ENCODE measurements at regions not wholly inside any gene's neighbourhood (a gene's known extent, or its start where the extent isn't known, plus 50 kb on each side); places are given as distances from the start of the nearest gene placed in this dataset.

GRCh38 chr12:30826276-30826675, 71.5 kb upstream of the CAPRIN2 start:
- no peak overlapping the region for H3K9ac ChIP-seq (ENCODE audit: extremely low read depth, insufficient read length, low read length)
- H3K23ac ChIP-seq (ENCODE audit: insufficient read length, low read depth, low read length): no peak overlapping the region
- Mint-ChIP-seq H3K4me3 (no peak overlapping the region), H3K4me1 (peaks cover 9 to 15% of the 10 kb centered on the region in 2 experiments), H3K27me3 (ENCODE audit: low read depth) (peaks cover 53% of the 10 kb centered on the region), H3K27ac (no peak overlapping the region; a peak in 1 of 7 replicates), H3K36me3 (ENCODE audit: insufficient read depth in 1 of 3, low read depth in 3 of 3) (no peaks in the 10 kb centered on the region; a peak in 1 of 7 replicates), H3K9me3 (no peaks in the 10 kb centered on the region)
- H2BK20ac ChIP-seq (ENCODE audit: low read depth, low read length, poor library complexity, severe bottlenecking): no peak overlapping the region
- H4K8ac ChIP-seq (replicated peaks; ENCODE audit: insufficient read length, low read depth, low read length): no peak overlapping the region
- no peak overlapping the region for H2AFZ ChIP-seq (ENCODE audit: low read length)
- H3K9me3 ChIP-seq (ENCODE audit: control insufficient read depth, low read depth, low read length): no peaks in the 10 kb centered on the region
- H3K23me2 ChIP-seq (ENCODE audit: insufficient read length, low read depth, low read length, poor library complexity, severe bottlenecking): peaks cover 13% of the 10 kb centered on the region
- H4K5ac ChIP-seq (ENCODE audit: insufficient read length, low read depth, low read length): no peak overlapping the region
- H3K27ac ChIP-seq (ENCODE audit: insufficient read length, low read depth, low read length): no peak overlapping the region
- H3K56ac ChIP-seq (ENCODE audit: insufficient read length, low read depth, low read length): no peak overlapping the region
- no peak overlapping the region for H3K14ac ChIP-seq (ENCODE audit: insufficient read depth, low read length)
- H3K27me3 ChIP-seq (ENCODE audit: insufficient read depth, low read length): no peaks in the 10 kb centered on the region; the same call in 1 of the 2 replicates
- H2BK15ac ChIP-seq (ENCODE audit: low read depth, low read length): no peak overlapping the region
- H4K91ac ChIP-seq (ENCODE audit: insufficient read length, low read depth, low read length): no peak overlapping the region
- WGBS (ENCODE audit: extremely low coverage, insufficient read length, low lambda C conversion rate): no CpG with 5 or more reads among the region's 8 CpGs
- no peak overlapping the region for H3K4me2 ChIP-seq (ENCODE audit: insufficient read depth, insufficient read length, low read length)
- H2AK5ac ChIP-seq (ENCODE audit: insufficient read length, low read length): no peak overlapping the region
- H3T11ph ChIP-seq (ENCODE audit: low read length): no peak overlapping the region
- no peaks in the 10 kb centered on the region for H3K4me1 ChIP-seq (ENCODE audit: insufficient read depth, low read length)
- no peaks in the 10 kb centered on the region for H3K79me2 ChIP-seq (ENCODE audit: insufficient read depth, low read length)
- H3K79me1 ChIP-seq (ENCODE audit: insufficient read depth, low read depth, low read length, poor library complexity, severe bottlenecking): no peaks in the 10 kb centered on the region
- TF ChIP-seq CTCF (conservative IDR thresholded peaks at IDR 0.05): no peak
- no peak overlapping the region for H2BK5ac ChIP-seq (ENCODE audit: insufficient read length, low read length)
- H4K20me1 ChIP-seq (ENCODE audit: control insufficient read depth, insufficient read depth, insufficient read length): no peaks in the 10 kb centered on the region
- H2BK12ac ChIP-seq (ENCODE audit: insufficient read length, low read depth, low read length): no peak overlapping the region
- H3K4ac ChIP-seq (ENCODE audit: low read depth, low read length): no peak overlapping the region
- no peak overlapping the region for H2BK120ac ChIP-seq (ENCODE audit: low read depth, low read length, poor library complexity, severe bottlenecking)
- DNase-seq: no peak
- H3K18ac ChIP-seq (ENCODE audit: insufficient read length, low read depth, low read length): no peak overlapping the region
